ENCODE measurements at regions not wholly inside any gene's neighbourhood (a gene's known extent, or its start where the extent isn't known, plus 50 kb on each side); places are given as distances from the start of the nearest gene placed in this dataset.
"Not testable (repeated sequence)": the region's sequence is repeated elsewhere in the genome, so short reads cannot be mapped to it uniquely, and the experiment has no call there.

DNA sequence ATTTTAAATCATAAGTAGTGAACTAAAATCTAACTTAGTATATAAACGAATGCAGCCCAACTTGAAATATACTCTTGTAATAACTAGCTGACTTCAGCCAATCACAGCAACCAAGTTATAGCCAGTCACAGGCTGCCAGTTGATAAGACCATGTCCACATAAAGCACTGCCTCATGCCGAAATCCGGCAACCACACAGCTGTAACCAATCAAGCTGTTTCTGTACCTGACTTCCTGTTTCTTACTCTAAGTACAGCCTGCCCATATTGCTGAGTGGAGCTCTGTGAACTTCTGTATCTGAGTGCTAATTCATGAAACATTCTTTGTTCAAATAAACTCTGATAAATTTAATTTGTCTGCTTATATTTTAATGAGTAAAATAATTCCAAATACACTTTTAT, 805.3 kb upstream of the EPHA5 start:
- no peaks in the 10 kb centered on the region for H3K27me3 ChIP-seq (ENCODE audit: insufficient read depth, poor library complexity, severe bottlenecking)
- TF ChIP-seq, protein P1, sequence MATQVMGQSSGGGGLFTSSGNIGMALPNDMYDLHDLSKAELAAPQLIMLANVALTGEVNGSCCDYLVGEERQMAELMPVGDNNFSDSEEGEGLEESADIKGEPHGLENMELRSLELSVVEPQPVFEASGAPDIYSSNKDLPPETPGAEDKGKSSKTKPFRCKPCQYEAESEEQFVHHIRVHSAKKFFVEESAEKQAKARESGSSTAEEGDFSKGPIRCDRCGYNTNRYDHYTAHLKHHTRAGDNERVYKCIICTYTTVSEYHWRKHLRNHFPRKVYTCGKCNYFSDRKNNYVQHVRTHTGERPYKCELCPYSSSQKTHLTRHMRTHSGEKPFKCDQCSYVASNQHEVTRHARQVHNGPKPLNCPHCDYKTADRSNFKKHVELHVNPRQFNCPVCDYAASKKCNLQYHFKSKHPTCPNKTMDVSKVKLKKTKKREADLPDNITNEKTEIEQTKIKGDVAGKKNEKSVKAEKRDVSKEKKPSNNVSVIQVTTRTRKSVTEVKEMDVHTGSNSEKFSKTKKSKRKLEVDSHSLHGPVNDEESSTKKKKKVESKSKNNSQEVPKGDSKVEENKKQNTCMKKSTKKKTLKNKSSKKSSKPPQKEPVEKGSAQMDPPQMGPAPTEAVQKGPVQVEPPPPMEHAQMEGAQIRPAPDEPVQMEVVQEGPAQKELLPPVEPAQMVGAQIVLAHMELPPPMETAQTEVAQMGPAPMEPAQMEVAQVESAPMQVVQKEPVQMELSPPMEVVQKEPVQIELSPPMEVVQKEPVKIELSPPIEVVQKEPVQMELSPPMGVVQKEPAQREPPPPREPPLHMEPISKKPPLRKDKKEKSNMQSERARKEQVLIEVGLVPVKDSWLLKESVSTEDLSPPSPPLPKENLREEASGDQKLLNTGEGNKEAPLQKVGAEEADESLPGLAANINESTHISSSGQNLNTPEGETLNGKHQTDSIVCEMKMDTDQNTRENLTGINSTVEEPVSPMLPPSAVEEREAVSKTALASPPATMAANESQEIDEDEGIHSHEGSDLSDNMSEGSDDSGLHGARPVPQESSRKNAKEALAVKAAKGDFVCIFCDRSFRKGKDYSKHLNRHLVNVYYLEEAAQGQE (IDR thresholded peaks at IDR 0.05; ENCODE audit: insufficient replicate concordance, low read depth): no peak
- TF ChIP-seq SPI1 (IDR thresholded peaks at IDR 0.05; ENCODE audit: borderline replicate concordance, low read depth): peak; percentile 69
- H3K27ac ChIP-seq (replicated peaks): no peak overlapping the region
- H3K4me3 ChIP-seq (replicated peaks; ENCODE audit: insufficient read depth, low read length): no peak overlapping the region
- peak in 1 of 2 experiments; percentile 14 for DNase-seq (ENCODE audit: low read depth in 1 of 2, low spot score in 1 of 2)

DNA sequence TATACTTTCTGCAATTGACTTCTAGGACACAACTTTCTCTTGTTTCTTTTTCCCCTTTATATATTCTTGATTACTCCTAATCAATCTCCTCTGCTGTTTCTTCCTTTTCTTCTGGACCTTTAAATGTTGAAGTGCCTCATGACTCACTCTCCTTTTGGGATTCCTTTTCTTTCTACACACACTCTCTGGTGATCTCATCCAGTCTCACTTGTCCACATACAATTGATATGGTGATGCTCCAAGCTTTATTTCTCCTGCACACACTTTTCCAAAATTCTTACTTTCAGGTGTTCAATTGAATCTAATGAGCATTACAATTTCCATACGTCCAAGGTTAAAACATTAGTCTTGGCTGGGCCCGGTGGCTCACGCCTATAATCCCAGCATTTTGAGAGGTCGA, 794.8 kb upstream of the EPHA5 start:
- no peaks in the 10 kb centered on the region for H3K27me3 ChIP-seq (ENCODE audit: insufficient read depth, poor library complexity, severe bottlenecking)
- DNase-seq (ENCODE audit: low read depth in 1 of 2, low spot score in 1 of 2): no peak

DNA sequence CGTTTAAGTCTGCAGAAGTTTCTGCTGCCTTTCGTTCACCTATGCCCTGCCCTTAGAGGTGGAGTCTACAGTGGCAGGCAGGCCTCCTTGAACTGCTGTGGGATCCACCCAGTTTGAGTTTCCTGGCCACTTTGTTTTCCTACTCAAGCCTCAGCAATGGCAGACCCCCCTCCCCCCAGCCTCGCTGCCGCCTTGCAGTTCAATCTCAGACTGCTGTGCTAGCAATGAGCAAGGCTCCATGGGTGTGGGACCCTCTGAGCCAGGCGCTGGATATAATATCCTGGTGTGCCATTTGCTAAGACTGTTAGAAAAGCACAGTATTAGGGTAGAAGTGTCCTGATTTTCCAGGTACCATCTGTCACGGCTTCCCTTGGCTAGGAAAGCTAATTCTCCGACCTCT, 792.6 kb upstream of the EPHA5 start:
- not testable (repeated sequence) for H3K27me3 ChIP-seq (ENCODE audit: insufficient read depth, poor library complexity, severe bottlenecking); H3K27ac ChIP-seq (replicated peaks); H3K4me3 ChIP-seq (replicated peaks; ENCODE audit: insufficient read depth, low read length); DNase-seq (ENCODE audit: low read depth in 1 of 2, low spot score in 1 of 2)

More for the DNA sequence above, 794.8 kb upstream of the EPHA5 start:
- H3K4me3 ChIP-seq (replicated peaks; ENCODE audit: insufficient read depth, low read length): no peak overlapping the region
- TF ChIP-seq SPI1 (IDR thresholded peaks at IDR 0.05; ENCODE audit: borderline replicate concordance, low read depth) (no peak), POLR2AphosphoS5 (IDR thresholded peaks at IDR 0.05; ENCODE audit: low read depth) (no peak), GABPA (IDR thresholded peaks at IDR 0.05; ENCODE audit: low read depth) (no peak)
- TF ChIP-seq, protein P2, sequence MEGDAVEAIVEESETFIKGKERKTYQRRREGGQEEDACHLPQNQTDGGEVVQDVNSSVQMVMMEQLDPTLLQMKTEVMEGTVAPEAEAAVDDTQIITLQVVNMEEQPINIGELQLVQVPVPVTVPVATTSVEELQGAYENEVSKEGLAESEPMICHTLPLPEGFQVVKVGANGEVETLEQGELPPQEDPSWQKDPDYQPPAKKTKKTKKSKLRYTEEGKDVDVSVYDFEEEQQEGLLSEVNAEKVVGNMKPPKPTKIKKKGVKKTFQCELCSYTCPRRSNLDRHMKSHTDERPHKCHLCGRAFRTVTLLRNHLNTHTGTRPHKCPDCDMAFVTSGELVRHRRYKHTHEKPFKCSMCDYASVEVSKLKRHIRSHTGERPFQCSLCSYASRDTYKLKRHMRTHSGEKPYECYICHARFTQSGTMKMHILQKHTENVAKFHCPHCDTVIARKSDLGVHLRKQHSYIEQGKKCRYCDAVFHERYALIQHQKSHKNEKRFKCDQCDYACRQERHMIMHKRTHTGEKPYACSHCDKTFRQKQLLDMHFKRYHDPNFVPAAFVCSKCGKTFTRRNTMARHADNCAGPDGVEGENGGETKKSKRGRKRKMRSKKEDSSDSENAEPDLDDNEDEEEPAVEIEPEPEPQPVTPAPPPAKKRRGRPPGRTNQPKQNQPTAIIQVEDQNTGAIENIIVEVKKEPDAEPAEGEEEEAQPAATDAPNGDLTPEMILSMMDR (IDR thresholded peaks at IDR 0.05; ENCODE audit: insufficient read depth, low read length): no peak
- TF ChIP-seq, protein P1 (IDR thresholded peaks at IDR 0.05; ENCODE audit: insufficient replicate concordance, low read depth): no peak
- no peak overlapping the region for H3K27ac ChIP-seq (replicated peaks)

DNA sequence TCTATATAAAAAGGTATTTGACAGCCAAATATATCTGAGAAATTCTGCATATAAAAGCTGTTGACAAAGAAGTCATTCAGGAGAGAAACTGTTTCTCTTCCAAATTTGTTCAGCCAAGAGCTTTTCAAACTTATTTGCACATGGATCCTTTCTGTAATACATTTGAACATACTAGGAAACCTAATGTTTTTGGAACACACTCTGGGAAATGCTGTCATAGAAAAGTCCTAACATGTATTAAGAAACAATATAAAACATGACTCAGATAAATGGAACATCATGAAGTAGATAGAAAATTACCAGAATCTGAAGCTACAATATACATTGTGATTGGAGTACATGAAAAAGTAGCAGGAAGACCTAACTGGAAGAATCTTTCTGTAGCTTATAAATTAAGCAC, 781.5 kb upstream of the EPHA5 start:
- Histone ChIP-seq H3K27me3 (ENCODE audit: insufficient read depth, poor library complexity, severe bottlenecking) (no peaks in the 10 kb centered on the region), H3K4me3 (replicated peaks; ENCODE audit: insufficient read depth, low read length) (no peak overlapping the region), H3K27ac (replicated peaks) (no peak overlapping the region)
- DNase-seq (ENCODE audit: low read depth in 1 of 2, low spot score in 1 of 2): no peak
- TF ChIP-seq, protein P1 (IDR thresholded peaks at IDR 0.05; ENCODE audit: insufficient replicate concordance, low read depth): no peak
- no peak for TF ChIP-seq POLR2AphosphoS5 (IDR thresholded peaks at IDR 0.05; ENCODE audit: low read depth)
- TF ChIP-seq GABPA (IDR thresholded peaks at IDR 0.05; ENCODE audit: low read depth): no peak
- TF ChIP-seq SPI1 (IDR thresholded peaks at IDR 0.05; ENCODE audit: borderline replicate concordance, low read depth): no peak
- TF ChIP-seq, protein P2 (IDR thresholded peaks at IDR 0.05; ENCODE audit: insufficient read depth, low read length): no peak

Data from HL-60 (cell line).